ENCODE measurements at regions not wholly inside any gene's neighbourhood (a gene's known extent, or its start where the extent isn't known, plus 50 kb on each side); places are given as distances from the start of the nearest gene placed in this dataset.

- TF ChIP-seq POLR2A (IDR thresholded peaks at IDR 0.05) (no peak), CTCF (IDR thresholded peaks at IDR 0.05) (no peak)
Measured at GRCh38 chr18:70446063-70446462, 157.2 kb downstream of the SOCS6 start.

Measured in right lobe of liver (tissue), 4 donors.